Lung (tissue), 11 donors: ENCODE measurements at regions not wholly inside any gene's neighbourhood (a gene's known extent, or its start where the extent isn't known, plus 50 kb on each side); places are given as distances from the start of the nearest gene placed in this dataset.

Experiments
- ATAC-seq: fragments of 200-7000 bp; cut with Tn5 transposase; one replicate; pipeline ENCODE4 v1.9.1; 2020; ENCODE audit warnings: moderate number of reproducible peaks; ENCODE audit not compliant: insufficient read depth, low FRiP score
- DNase-seq, 3 donors: peaks; one replicate each; pipeline ENCODE4 v3.0.0-alpha.2; 2013 to 2017
- H3K27ac ChIP-seq, 2 donors: one replicate each; pipeline ENCODE4 v1.5.1; 2013; ENCODE audit warnings: mild to moderate bottlenecking in 2 of 2, moderate library complexity in 2 of 2, control low read depth in 1 of 2, inconsistent platforms in 1 of 2, low read depth in 1 of 2, low read length in 1 of 2
- H3K27me3 ChIP-seq, 3 donors: one replicate each; pipeline ENCODE4 v1.5.1; 2013; ENCODE audit warnings: low read length in 2 of 3; ENCODE audit not compliant: control insufficient read depth in 3 of 3, insufficient read depth in 3 of 3
- H3K36me3 ChIP-seq, 4 donors: one replicate each; pipeline ENCODE4 v1.5.1; 2013; ENCODE audit warnings: low read length in 4 of 4, mild to moderate bottlenecking in 1 of 4, moderate library complexity in 1 of 4; ENCODE audit not compliant: control insufficient read depth in 4 of 4, insufficient read depth in 4 of 4
- H3K4me1 ChIP-seq, 5 donors: one replicate each; pipeline ENCODE4 v1.5.1; 2013; ENCODE audit warnings: low read length in 5 of 5, mild to moderate bottlenecking in 2 of 5, moderate library complexity in 1 of 5; ENCODE audit not compliant: control insufficient read depth in 5 of 5, insufficient read depth in 5 of 5
- H3K4me3 ChIP-seq: one replicate; pipeline ENCODE4 v1.5.1; 2013; ENCODE audit warnings: mild to moderate bottlenecking, control low read depth, moderate library complexity
- H3K9ac ChIP-seq, 2 donors: one replicate each; pipeline ENCODE4 v1.5.1; 2013; ENCODE audit warnings: low read length in 2 of 2, control low read depth in 1 of 2; ENCODE audit not compliant: insufficient read depth in 1 of 2
- H3K9me3 ChIP-seq, 4 donors: one replicate each; pipeline ENCODE4 v1.5.1; 2013; ENCODE audit warnings: low read length in 3 of 4, mild to moderate bottlenecking in 1 of 4, moderate library complexity in 1 of 4; ENCODE audit not compliant: control insufficient read depth in 4 of 4, insufficient read depth in 3 of 4
- CTCF ChIP-seq: IDR thresholded peaks from 2 replicates; pipeline ENCODE4 v1.5.1; 2012; ENCODE audit warnings: mild to moderate bottlenecking; ENCODE audit errors: control extremely low read depth, extremely low read depth
- WGBS, 2 donors: extraction: QIAGEN DNeasy Blood & Tissue Kit; methylation state at CpG; one replicate each; pipeline ENCODE4 v1.1.7; 2013; 5-methylcytosine and 5-hydroxymethylcytosine counted together
- donor health status: control.
- donor health status: control.
- donor health status: Bipolar disorder and iron deficiency.
- donor health status: healthy.
- donor health status: DM: yes; HTN: yes; CAD: no.

- H3K9ac ChIP-seq: no peak overlapping the region
- no peak overlapping the region for H3K4me3 ChIP-seq
- H3K4me1 ChIP-seq: no peaks in the 10 kb centered on the region
- no peak overlapping the region for H3K27ac ChIP-seq
- no peak for DNase-seq
- ATAC-seq: no peak
- no peaks in the 10 kb centered on the region for H3K36me3 ChIP-seq
- H3K27me3 ChIP-seq: no peaks in the 10 kb centered on the region
- 78 to 79% methylated on average over 4 of the region's 4 CpGs for WGBS, 2 donors
- no peaks in the 10 kb centered on the region for H3K9me3 ChIP-seq
- no peak for TF ChIP-seq CTCF
Observed at GRCh38 chr4:20462426-20463175, 210.9 kb downstream of the SLIT2 start.

DNA sequence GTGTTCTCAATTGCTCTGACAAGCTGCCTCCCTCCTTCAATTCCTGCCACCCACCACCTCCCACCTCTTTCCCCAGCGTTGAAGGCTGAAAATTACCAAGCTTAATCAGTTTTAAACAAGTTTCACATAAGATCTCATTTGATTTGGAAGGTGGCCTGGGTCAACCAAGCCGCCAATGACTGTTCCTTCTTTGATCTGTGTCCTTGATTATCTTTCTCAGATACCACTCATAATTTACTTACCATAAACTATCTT is 211.4 kb downstream of the SLIT2 start:
- DNase-seq: no peak
- no peaks in the 10 kb centered on the region for H3K9me3 ChIP-seq
- ATAC-seq: no peak
- H3K27ac ChIP-seq: no peak overlapping the region
- no peaks in the 10 kb centered on the region for H3K36me3 ChIP-seq
- H3K4me1 ChIP-seq: no peaks in the 10 kb centered on the region
- no peak overlapping the region for H3K4me3 ChIP-seq
- no peaks in the 10 kb centered on the region for H3K27me3 ChIP-seq
- WGBS, 2 donors: 85% methylated on average over 2 of the region's 2 CpGs
- no peak overlapping the region for H3K9ac ChIP-seq
- no peak for TF ChIP-seq CTCF

- no peak overlapping the region for H3K4me3 ChIP-seq
- no peak for TF ChIP-seq CTCF
- no peaks in the 10 kb centered on the region for H3K4me1 ChIP-seq
- no peak for DNase-seq
- WGBS, 2 donors: 83 to 89% methylated on average over 5 of the region's 5 CpGs
- no peaks in the 10 kb centered on the region for H3K27me3 ChIP-seq
- ATAC-seq: no peak
- H3K36me3 ChIP-seq: no peaks in the 10 kb centered on the region
- no peaks in the 10 kb centered on the region for H3K9me3 ChIP-seq
- H3K9ac ChIP-seq: no peak overlapping the region
- H3K27ac ChIP-seq: no peak overlapping the region
Observed at GRCh38 chr4:20464381-20464780, 212.7 kb downstream of the SLIT2 start.

DNA sequence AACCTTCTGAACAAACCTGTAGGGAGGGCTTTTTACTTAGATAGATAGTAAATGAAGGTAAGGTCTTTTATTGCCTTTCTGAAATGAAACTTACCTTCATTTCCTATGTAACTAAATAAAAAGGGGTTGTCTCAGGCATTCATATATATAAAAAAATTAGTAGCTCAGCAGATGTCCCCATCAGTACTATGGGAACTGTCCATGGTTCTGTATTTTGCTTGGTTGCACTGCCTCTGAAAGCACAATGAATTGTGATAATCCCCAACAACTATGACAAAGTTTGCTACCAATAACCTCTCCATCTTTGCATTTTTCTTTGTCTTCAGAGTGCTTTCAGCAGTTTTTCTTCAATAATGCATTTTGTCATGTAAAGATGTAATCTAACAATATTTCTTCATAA is 222.4 kb downstream of the SLIT2 start:
- DNase-seq (peak in 2 of 3 donors; percentile 45 to 70), ATAC-seq (no peak)
- Histone ChIP-seq H3K27ac (no peak overlapping the region), H3K4me1 (no peaks in the 10 kb centered on the region), H3K4me3 (no peak overlapping the region), H3K27me3 (no peaks in the 10 kb centered on the region), H3K9me3 (no peaks in the 10 kb centered on the region), H3K9ac (no peak overlapping the region), H3K36me3 (no peaks in the 10 kb centered on the region)
- TF ChIP-seq CTCF: no peak
